Upper lobe of left lung (tissue), 6 donors: ENCODE measurements at regions not wholly inside any gene's neighbourhood (a gene's known extent, or its start where the extent isn't known, plus 50 kb on each side); places are given as distances from the start of the nearest gene placed in this dataset.

Experiments used
- ATAC-seq, 2 donors: fragments of 200-7000 bp; cut with Tn5 transposase; one replicate each; pipeline ENCODE4 v1.9.1; 2022; ENCODE audit warnings: mild to moderate bottlenecking in 2 of 2, moderate library complexity in 2 of 2; ENCODE audit not compliant: low FRiP score in 2 of 2
- DNase-seq, 2 donors: peaks; one replicate each; pipeline ENCODE4 v3.0.0-alpha.2; 2019 to 2020
- H3K27ac ChIP-seq, 4 donors: fragments of 200-600 bp; sonication (generic); one replicate each; pipeline ENCODE4 v1.5.1; 2016 to 2019
- H3K27me3 ChIP-seq, 4 donors: fragments of 200-600 bp; sonication (generic); one replicate each; pipeline ENCODE4 v1.5.1; 2017 to 2019
- H3K36me3 ChIP-seq, 4 donors: fragments of 200-600 bp; sonication (generic); one replicate each; pipeline ENCODE4 v1.5.1; 2016 to 2019
- H3K4me1 ChIP-seq, 4 donors: fragments of 200-600 bp; sonication (generic); one replicate each; pipeline ENCODE4 v1.5.1; 2018 to 2019
- H3K4me3 ChIP-seq, 4 donors: fragments of 200-600 bp; sonication (generic); one replicate each; pipeline ENCODE4 v1.5.1; 2017 to 2019; ENCODE audit warnings: mild to moderate bottlenecking in 2 of 4, moderate library complexity in 1 of 4
- H3K9me3 ChIP-seq, 4 donors: fragments of 200-600 bp; sonication (generic); one replicate each; pipeline ENCODE4 v1.5.1; 2018 to 2019
- EP300 ChIP-seq, 4 donors: sonication (generic); formaldehyde crosslinking; IDR thresholded peaks; one replicate each; pipeline ENCODE4 v1.5.1; 2017; ENCODE audit warnings: antibody characterized with exemption in 4 of 4, control low read depth in 2 of 4
- POLR2A ChIP-seq, 4 donors: fragments of 450-650 bp; IDR thresholded peaks; one replicate each; pipeline ENCODE4 v1.5.1; 2016 to 2017; ENCODE audit warnings: antibody characterized with exemption in 4 of 4, mild to moderate bottlenecking in 2 of 4
- POLR2AphosphoS5 ChIP-seq, 2 donors: sonication (generic); formaldehyde crosslinking; IDR thresholded peaks; one replicate each; pipeline ENCODE4 v1.5.1; 2017; ENCODE audit warnings: antibody characterized with exemption in 2 of 2
- WGBS, 2 donors: methylation state at CpG; one replicate each; pipeline ENCODE4 v1.1.5; 2017 to 2018; 5-methylcytosine and 5-hydroxymethylcytosine counted together
- small RNA-seq, 4 donors: library from RNA; depleted of rRNA; stranded (forward); fragments of <200 nt; gene quantifications; one replicate each; pipeline ENCODE3, GENCODE V24; 2016
- TF ChIP-seq, protein P1 (sequence below), 6 experiments: fragments of 450-650 bp in 4 of 6; fragments of 200-600 bp in 2 of 6; sonication (generic) in 2 of 6; IDR thresholded peaks; one replicate each; pipeline ENCODE4 v1.5.1; 2016 to 2019; ENCODE audit warnings: antibody characterized with exemption in 6 of 6
- donor health status: DM: no; HTN: no; CAD: no; lungs with moderate emphysema.
- donor health status: DM: no; HTN: yes; CAD: no; lungs with severe emphysema.

GRCh38 chr4:113820108-113820507 lies 58.6 kb upstream of the CAMK2D start:
- ATAC-seq = no peak
- no peak for DNase-seq
- WGBS, 2 donors = 52 to 54% methylated on average over 3 of the region's 3 CpGs

DNA sequence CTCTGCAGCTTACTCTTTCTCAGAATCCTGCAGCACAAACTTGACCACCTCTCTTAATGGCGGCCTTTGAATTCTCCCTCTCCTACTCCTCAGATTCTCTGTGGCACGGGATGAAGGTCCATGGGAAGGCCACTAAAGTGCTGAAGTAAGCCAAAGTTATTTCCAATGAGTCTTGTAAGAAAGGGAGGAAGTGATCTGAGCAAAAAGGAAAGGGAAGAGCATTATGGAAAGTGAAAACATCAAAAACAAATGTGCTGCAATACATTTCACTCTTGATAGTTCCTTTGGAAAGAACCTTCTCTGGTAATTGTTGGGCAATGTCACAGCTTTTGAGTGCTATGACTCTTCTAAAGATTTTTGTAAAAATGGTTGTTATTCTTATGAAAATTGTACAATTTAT lies 54.3 kb upstream of the CAMK2D start:
- Histone ChIP-seq H3K36me3 (no peaks in the 10 kb centered on the region), H3K27me3 (no peaks in the 10 kb centered on the region), H3K9me3 (no peaks in the 10 kb centered on the region), H3K27ac (no peak overlapping the region), H3K4me3 (no peak overlapping the region), H3K4me1 (no peaks in the 10 kb centered on the region)
- WGBS, 2 donors = 65 to 83% methylated on average over 2 of the region's 2 CpGs
- TF ChIP-seq POLR2AphosphoS5 (IDR thresholded peaks at IDR 0.05) = no peak
- peak in 1 of 4 donors; percentile 5 for TF ChIP-seq EP300 (IDR thresholded peaks at IDR 0.05)
- TF ChIP-seq POLR2A (IDR thresholded peaks at IDR 0.05) = no peak
- TF ChIP-seq, protein P1, sequence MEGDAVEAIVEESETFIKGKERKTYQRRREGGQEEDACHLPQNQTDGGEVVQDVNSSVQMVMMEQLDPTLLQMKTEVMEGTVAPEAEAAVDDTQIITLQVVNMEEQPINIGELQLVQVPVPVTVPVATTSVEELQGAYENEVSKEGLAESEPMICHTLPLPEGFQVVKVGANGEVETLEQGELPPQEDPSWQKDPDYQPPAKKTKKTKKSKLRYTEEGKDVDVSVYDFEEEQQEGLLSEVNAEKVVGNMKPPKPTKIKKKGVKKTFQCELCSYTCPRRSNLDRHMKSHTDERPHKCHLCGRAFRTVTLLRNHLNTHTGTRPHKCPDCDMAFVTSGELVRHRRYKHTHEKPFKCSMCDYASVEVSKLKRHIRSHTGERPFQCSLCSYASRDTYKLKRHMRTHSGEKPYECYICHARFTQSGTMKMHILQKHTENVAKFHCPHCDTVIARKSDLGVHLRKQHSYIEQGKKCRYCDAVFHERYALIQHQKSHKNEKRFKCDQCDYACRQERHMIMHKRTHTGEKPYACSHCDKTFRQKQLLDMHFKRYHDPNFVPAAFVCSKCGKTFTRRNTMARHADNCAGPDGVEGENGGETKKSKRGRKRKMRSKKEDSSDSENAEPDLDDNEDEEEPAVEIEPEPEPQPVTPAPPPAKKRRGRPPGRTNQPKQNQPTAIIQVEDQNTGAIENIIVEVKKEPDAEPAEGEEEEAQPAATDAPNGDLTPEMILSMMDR (IDR thresholded peaks at IDR 0.05) = no peak
- ATAC-seq (peak in 1 of 2 donors; percentile 47), DNase-seq (no peak)

More at GRCh38 chr4:113820108-113820507, 58.6 kb upstream of the CAMK2D start:
- no peaks in the 10 kb centered on the region for H3K27me3 ChIP-seq
- TF ChIP-seq POLR2A (IDR thresholded peaks at IDR 0.05) (no peak), POLR2AphosphoS5 (IDR thresholded peaks at IDR 0.05) (no peak), EP300 (IDR thresholded peaks at IDR 0.05) (no peak)
- TF ChIP-seq, protein P1 (IDR thresholded peaks at IDR 0.05) = no peak
- no peaks in the 10 kb centered on the region for H3K9me3 ChIP-seq
- H3K27ac ChIP-seq = no peak overlapping the region
- H3K36me3 ChIP-seq = no peaks in the 10 kb centered on the region
- no peak overlapping the region for H3K4me3 ChIP-seq
- peaks cover 0 to 3% (median 0%) of the 10 kb centered on the region in 4 donors for H3K4me1 ChIP-seq

DNA sequence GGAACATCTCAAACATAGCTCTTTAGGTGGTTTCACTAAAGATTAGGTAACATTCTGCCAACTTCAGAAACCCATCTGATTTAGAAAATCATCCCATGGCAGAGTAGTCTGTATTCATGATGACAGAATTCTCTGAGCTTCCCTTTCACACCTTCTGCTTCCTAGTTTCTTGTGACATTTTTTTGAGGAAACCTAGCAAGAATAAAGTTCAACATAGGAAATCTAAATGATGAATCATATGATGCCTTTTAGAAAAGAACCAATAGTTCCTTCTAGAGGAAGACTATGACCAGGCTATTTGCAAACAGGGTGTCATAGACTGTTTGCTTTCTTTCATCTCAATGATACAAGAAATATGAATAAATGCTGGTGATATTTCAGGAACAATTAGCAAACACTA lies 49.8 kb upstream of the CAMK2D start:
- no peak for ATAC-seq
- Histone ChIP-seq H3K4me1 (no peaks in the 10 kb centered on the region), H3K36me3 (no peaks in the 10 kb centered on the region), H3K9me3 (no peaks in the 10 kb centered on the region), H3K4me3 (no peak overlapping the region), H3K27me3 (no peaks in the 10 kb centered on the region), H3K27ac (no peak overlapping the region)
- TF ChIP-seq POLR2AphosphoS5 (IDR thresholded peaks at IDR 0.05) = no peak
- TF ChIP-seq POLR2A (IDR thresholded peaks at IDR 0.05) = no peak
- TF ChIP-seq EP300 (IDR thresholded peaks at IDR 0.05) = no peak
- TF ChIP-seq, protein P1 (IDR thresholded peaks at IDR 0.05) = no peak
- DNase-seq = no peak

Small RNA genes lying in the stretch of these regions (small RNA-seq; reads per million reads assigned to genes)
- 0 reads per million in 4 donors for gene AC111193.1
